Activated T-helper 1 cell treated with anti-CD3 and anti-CD28 coated beads, Interleukin-12 subunit alpha, Interleukin-12 subunit beta, Interleukin-2, Interleukin-4 antibody, amounts not matched to agents 30 ng/mL and 10 ng/mL and 1 ng/mL, durations not matched to agents 14 hours and 24 hours and 36 hours (primary cell): ENCODE measurements at regions not wholly inside any gene's neighbourhood (a gene's known extent, or its start where the extent isn't known, plus 50 kb on each side); places are given as distances from the start of the nearest gene placed in this dataset.

Experiments
- DNase-seq: peaks from one replicate; pipeline ENCODE4 v3.0.0; 2021; ENCODE audit warnings: low spot score
- H3K27ac Mint-ChIP-seq: one replicate; pipeline ENCODE4 v1.8.0; 2021; ENCODE audit warnings: mild to moderate bottlenecking, mixed read lengths
- H3K27me3 Mint-ChIP-seq: one replicate; pipeline ENCODE4 v1.8.0; 2022; ENCODE audit warnings: mild to moderate bottlenecking, moderate library complexity, mixed read lengths; ENCODE audit not compliant: insufficient read depth
- H3K36me3 Mint-ChIP-seq: one replicate; pipeline ENCODE4 v1.8.0; 2021; ENCODE audit warnings: low read depth, mixed read lengths
- H3K4me1 Mint-ChIP-seq: one replicate; pipeline ENCODE4 v1.8.0; 2021; ENCODE audit warnings: low read depth, mixed read lengths
- H3K4me3 Mint-ChIP-seq: one replicate; pipeline ENCODE4 v1.8.0; 2021; ENCODE audit warnings: mild to moderate bottlenecking, moderate library complexity, mixed read lengths
- H3K9me3 Mint-ChIP-seq: one replicate; pipeline ENCODE4 v1.8.0; 2021; ENCODE audit warnings: mixed read lengths
- intact Hi-C: fragments of 100-400 bp; cut with micrococcal nuclease; formaldehyde crosslinking; loops from one replicate; pipeline ENCODE4 v1.15.1; 2024

DNA sequence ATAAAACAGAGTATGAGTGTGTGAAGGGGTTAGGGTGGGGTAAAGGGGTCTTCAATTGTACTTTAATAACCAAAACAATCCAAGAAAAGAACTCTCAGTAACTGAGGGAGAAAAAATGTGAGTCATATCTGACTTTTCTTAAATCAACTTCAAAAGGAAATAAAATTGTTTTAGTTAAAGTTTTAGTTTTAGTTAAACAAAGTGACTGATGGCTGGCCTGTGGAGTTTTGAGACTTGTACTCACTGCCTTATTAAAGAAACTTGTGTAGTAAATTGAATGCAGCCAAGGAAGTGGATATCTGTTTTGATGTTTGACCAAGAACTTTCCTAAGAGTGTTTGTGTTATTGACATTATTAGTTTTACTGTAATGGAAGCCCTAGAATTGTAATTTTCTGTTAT is 2032.6 kb downstream of the MAT2B start:
- H3K36me3 Mint-ChIP-seq = no peaks in the 10 kb centered on the region
- intact Hi-C loops = no loop called here
- H3K27me3 Mint-ChIP-seq = no peaks in the 10 kb centered on the region
- H3K4me3 Mint-ChIP-seq = no peak overlapping the region
- no peak overlapping the region for H3K27ac Mint-ChIP-seq
- H3K9me3 Mint-ChIP-seq = peaks cover 7% of the 10 kb centered on the region
- DNase-seq = no peak
- no peaks in the 10 kb centered on the region for H3K4me1 Mint-ChIP-seq

DNA sequence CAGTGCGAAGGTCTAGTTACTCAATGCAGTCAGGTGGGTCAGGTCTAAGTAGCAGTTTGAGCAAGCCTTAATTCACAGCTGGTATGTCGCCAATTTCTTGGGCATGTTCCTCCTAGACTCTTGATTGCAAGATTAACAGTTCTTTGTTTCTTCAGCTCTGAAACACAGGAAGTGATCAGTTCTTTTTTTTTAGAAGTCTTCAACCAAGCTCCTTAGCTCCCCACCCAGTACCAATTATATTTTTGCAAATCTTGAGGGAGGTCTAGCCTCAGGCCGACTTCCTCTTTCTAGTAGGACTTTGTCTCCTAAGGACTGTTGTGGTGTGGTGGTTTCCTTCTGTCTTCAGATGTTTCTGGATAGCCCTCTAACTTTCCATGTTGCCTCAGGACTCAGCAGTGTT is 2054.2 kb downstream of the MAT2B start:
- DNase-seq = no peak
- Mint-ChIP-seq H3K36me3 (no peaks in the 10 kb centered on the region), H3K9me3 (no peaks in the 10 kb centered on the region), H3K27me3 (no peaks in the 10 kb centered on the region), H3K27ac (no peak overlapping the region), H3K4me3 (no peak overlapping the region), H3K4me1 (no peaks in the 10 kb centered on the region)
- intact Hi-C loops = no loop called here

DNA sequence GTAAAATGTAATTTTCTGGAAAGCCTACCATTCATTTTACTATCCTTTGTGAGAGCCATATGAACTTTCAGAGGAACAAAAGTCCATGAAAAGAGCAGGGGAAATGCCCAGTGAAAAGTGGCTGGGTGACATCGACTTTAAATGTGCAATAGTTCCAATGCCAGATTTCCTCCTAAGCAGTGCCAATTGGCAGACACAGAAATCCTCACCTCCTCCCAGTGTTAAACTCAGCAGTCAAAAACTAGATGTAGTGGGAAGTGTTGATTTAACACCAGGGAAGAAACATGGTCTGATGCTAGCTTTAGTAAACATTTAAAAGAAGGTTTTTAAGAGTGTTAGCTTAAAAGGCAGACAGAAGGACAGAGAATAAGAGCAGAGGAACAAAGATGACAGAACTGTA is 2055.2 kb downstream of the MAT2B start:
- no peak overlapping the region for H3K27ac Mint-ChIP-seq
- no peaks in the 10 kb centered on the region for H3K9me3 Mint-ChIP-seq

DNA sequence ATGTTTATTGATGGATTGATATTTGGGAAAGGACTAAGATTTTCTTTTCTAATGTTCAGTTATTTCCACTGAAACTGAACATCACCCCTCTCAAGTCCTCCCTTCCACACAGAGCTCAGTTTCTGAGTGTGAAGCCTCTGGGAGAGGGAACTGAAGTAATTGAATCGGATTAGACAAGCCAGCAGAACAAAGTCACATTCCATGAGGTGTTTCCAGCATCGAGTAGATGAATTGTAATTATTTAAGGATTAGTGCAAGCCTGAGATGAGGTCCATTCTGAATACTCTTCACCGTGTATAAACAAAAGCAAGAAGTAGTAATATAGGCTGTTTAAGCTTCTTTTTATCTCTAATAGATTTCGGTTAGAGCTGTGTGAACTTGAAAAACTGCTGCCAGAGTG is 2060.5 kb downstream of the MAT2B start:
- no peak overlapping the region for H3K4me3 Mint-ChIP-seq
- H3K9me3 Mint-ChIP-seq = peaks cover under 1% of the 10 kb centered on the region
- DNase-seq = no peak
- H3K27me3 Mint-ChIP-seq = no peaks in the 10 kb centered on the region
- no peaks in the 10 kb centered on the region for H3K36me3 Mint-ChIP-seq
- intact Hi-C loops = no loop called here
- no peak overlapping the region for H3K27ac Mint-ChIP-seq
- H3K4me1 Mint-ChIP-seq = no peaks in the 10 kb centered on the region

More for the DNA sequence above, 2055.2 kb downstream of the MAT2B start:
- Mint-ChIP-seq H3K4me1 (no peaks in the 10 kb centered on the region), H3K4me3 (no peak overlapping the region), H3K27me3 (no peaks in the 10 kb centered on the region), H3K36me3 (no peaks in the 10 kb centered on the region)
- DNase-seq = no peak
- intact Hi-C loops = no loop called here

DNA sequence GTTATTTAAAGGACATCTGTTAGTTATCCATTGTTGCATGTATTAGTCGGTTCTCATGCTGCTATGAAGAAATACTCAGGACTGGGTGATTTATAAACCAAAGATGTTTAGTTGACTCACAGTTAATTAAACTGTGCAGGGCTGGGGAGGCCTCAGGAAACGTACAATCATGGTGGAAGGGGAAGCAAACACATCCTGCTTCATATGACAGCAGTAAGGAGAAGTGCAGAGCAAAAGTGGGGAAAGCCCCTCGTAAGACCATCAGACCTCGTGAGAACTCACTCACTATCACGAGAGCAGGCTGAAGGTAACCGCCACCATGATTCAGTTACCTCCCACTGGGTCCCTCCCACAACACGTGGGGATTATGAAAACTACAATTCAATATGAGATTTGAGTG is 2064.1 kb downstream of the MAT2B start:
- intact Hi-C loops = no loop called here
- H3K27ac Mint-ChIP-seq = no peak overlapping the region
- H3K4me1 Mint-ChIP-seq = no peaks in the 10 kb centered on the region
- no peak for DNase-seq
- H3K9me3 Mint-ChIP-seq = peaks cover 4% of the 10 kb centered on the region
- H3K27me3 Mint-ChIP-seq = no peaks in the 10 kb centered on the region
- H3K36me3 Mint-ChIP-seq = no peaks in the 10 kb centered on the region
- H3K4me3 Mint-ChIP-seq = no peak overlapping the region

DNA sequence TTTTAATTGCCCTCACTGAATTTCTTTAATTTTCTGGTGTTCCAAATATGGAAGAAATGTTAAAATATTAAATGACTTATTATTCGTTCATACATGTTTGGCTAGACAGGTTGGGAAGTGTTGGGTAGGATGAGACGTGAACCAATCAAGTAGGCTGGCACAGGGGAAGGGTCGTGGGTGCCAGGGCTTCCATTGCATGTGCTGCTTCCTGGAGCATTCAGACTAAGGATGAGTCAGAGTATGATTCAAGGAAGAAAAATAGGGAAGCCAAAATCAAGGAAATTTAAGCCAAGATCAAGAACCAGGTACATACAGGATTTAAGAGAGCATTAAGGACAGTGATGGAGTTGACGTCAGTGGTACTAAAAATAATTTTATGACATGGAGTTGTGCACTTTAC is 2068.0 kb downstream of the MAT2B start:
- intact Hi-C loops = no loop called here
- H3K27ac Mint-ChIP-seq = no peak overlapping the region
- no peak overlapping the region for H3K4me3 Mint-ChIP-seq
- H3K27me3 Mint-ChIP-seq = no peaks in the 10 kb centered on the region
- H3K4me1 Mint-ChIP-seq = no peaks in the 10 kb centered on the region
- peaks cover 4% of the 10 kb centered on the region for H3K9me3 Mint-ChIP-seq
- DNase-seq = no peak
- H3K36me3 Mint-ChIP-seq = no peaks in the 10 kb centered on the region

DNA sequence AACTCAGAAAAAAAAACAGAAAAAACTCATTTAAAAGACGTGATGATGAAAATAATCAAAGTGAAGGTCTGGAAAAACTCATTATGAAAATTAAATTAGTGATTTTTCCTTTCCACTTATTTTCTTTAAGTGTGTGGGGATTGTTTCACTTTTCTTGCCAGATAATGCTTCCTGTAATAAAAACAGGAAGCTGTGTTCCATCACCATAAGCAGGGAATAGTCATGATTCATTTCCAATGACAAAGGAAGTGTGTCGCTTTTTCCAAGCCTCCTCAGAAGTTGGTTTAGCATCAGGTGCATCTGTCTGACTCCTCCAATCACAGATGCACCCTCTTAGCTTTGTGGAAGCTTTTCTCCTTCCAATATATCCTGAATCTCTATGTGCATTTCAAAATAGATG is 2068.7 kb downstream of the MAT2B start:
- Mint-ChIP-seq H3K27me3 (no peaks in the 10 kb centered on the region), H3K4me1 (no peaks in the 10 kb centered on the region), H3K4me3 (no peak overlapping the region), H3K36me3 (no peaks in the 10 kb centered on the region), H3K9me3 (peaks cover 4% of the 10 kb centered on the region), H3K27ac (no peak overlapping the region)
- no peak for DNase-seq
- intact Hi-C loops = no loop called here

DNA sequence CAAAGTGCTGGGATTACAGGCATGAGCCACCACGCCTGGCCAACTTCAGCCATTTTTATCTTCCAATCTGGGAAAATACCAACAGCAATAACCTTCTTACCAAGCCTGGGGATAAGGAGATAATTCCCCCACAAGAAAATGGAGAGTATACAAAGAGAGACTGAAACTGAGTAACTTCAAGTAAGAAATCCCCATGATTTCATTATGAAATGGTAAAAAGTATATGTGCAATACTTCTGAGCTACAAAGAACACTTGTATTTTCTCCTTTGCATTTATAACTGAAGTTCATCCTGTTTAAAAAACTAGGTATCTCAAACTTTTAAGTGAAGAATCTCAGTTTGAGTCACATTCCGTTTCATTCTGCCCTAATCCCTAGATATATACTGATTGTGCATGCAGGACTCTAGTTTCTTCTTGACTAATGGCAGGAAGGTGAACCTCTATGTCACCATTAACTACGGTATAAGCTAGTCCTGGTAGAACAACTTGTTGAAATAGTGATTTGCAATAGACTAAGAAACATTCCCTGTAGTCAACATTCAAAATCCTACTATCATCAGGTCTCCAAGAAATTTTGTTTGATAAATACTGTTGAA is 2071.4 kb downstream of the MAT2B start:
- H3K4me1 Mint-ChIP-seq = no peaks in the 10 kb centered on the region
- H3K27ac Mint-ChIP-seq = no peak overlapping the region
- no peaks in the 10 kb centered on the region for H3K9me3 Mint-ChIP-seq
- H3K27me3 Mint-ChIP-seq = no peaks in the 10 kb centered on the region
- H3K4me3 Mint-ChIP-seq = no peak overlapping the region
- intact Hi-C loops = no loop called here
- DNase-seq = no peak
- no peaks in the 10 kb centered on the region for H3K36me3 Mint-ChIP-seq

DNA sequence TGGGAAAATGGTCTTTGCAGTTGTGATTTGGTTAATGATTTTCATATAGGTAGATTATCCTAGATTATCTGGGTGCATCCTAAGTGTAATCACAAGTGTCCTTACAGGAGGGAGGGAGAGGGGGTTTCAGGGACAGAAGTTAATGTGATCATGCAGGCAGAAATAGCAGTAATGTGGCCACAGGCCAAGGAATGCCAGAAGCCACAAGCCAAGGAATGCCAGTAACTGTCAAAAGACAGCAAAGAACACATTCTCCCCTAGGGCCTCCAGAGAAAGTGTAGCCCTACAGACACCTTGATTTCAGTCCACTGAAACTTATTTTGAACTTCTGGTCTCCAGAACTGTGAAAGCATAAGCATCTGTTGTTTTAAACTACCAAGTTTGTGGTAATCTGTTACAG is 2074.5 kb downstream of the MAT2B start:
- no peak for DNase-seq
- no peak overlapping the region for H3K4me3 Mint-ChIP-seq
- no peak overlapping the region for H3K27ac Mint-ChIP-seq
- intact Hi-C loops = no loop called here
- H3K9me3 Mint-ChIP-seq = no peaks in the 10 kb centered on the region
- no peaks in the 10 kb centered on the region for H3K36me3 Mint-ChIP-seq
- no peaks in the 10 kb centered on the region for H3K27me3 Mint-ChIP-seq
- no peaks in the 10 kb centered on the region for H3K4me1 Mint-ChIP-seq

DNA sequence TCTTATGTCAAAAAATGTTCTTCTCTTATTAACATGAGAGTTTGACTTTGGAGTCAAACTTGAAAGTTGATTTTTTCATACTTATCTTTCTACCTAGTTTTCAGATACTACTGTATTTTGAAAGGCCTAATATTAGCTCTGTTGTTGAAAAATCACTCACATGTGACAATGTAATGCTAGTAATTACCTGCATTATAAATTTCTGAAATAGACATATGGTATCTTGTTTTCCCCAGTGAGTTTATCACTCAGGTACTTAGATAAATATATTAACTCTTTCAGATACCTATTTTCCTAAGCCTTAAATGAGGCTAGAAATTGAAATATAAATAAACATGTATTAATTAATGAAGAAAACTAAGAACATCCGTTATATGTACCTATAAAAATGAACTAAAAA is 2089.3 kb downstream of the MAT2B start:
- H3K27me3 Mint-ChIP-seq = no peaks in the 10 kb centered on the region
- no peaks in the 10 kb centered on the region for H3K4me1 Mint-ChIP-seq
- H3K36me3 Mint-ChIP-seq = no peaks in the 10 kb centered on the region
- intact Hi-C loops = no loop called here
- no peak overlapping the region for H3K27ac Mint-ChIP-seq
- H3K4me3 Mint-ChIP-seq = no peak overlapping the region
- DNase-seq = no peak
- H3K9me3 Mint-ChIP-seq = peaks cover 6% of the 10 kb centered on the region

DNA sequence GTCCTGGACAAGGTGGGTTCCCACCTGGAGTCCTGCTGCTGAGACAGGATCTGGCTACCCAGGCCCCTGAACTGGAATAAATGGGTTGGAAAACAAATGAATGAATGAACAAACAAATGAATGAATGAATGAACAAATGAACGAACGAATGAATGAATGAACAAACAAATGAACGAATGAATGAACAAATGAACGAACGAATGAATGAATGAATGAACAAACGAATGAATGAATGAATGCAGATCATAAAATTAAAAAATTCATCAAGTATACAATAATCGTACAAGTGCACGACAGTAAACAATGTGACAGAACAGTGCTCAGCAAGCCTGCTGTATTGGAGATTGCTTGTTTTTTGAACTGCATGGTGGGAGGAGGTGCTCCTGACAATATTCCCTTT is 2097.1 kb downstream of the MAT2B start:
- Mint-ChIP-seq H3K4me3 (no peak overlapping the region), H3K27me3 (no peaks in the 10 kb centered on the region), H3K27ac (no peak overlapping the region), H3K4me1 (no peaks in the 10 kb centered on the region), H3K9me3 (peaks cover 9% of the 10 kb centered on the region), H3K36me3 (no peaks in the 10 kb centered on the region)
- intact Hi-C loops = no loop called here
- no peak for DNase-seq

DNA sequence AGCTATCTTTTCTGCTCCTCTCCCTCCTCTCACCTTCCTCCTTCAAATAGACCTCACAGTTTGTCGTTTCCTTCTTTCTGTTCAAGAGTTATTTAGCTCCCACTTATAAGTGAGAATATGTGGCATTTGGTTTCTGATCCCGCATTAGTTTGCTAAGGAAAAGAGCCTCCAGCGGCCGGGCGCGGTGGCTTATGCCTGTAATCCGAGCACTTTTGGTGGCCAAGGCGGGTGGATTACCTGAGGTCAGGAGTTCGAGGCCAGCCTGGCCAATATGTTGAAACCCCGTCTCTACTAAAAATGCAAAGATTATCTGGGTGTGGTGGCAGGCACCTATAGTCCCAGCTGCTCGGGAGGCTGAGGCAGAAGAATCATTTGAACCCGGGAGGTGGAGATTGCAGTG is 2101.6 kb downstream of the MAT2B start:
- H3K27me3 Mint-ChIP-seq = no peaks in the 10 kb centered on the region
- no peak overlapping the region for H3K4me3 Mint-ChIP-seq
- no peak for DNase-seq
- intact Hi-C loops = no loop called here
- H3K36me3 Mint-ChIP-seq = no peaks in the 10 kb centered on the region
- peaks cover 5% of the 10 kb centered on the region for H3K9me3 Mint-ChIP-seq
- H3K4me1 Mint-ChIP-seq = no peaks in the 10 kb centered on the region
- H3K27ac Mint-ChIP-seq = no peak overlapping the region

DNA sequence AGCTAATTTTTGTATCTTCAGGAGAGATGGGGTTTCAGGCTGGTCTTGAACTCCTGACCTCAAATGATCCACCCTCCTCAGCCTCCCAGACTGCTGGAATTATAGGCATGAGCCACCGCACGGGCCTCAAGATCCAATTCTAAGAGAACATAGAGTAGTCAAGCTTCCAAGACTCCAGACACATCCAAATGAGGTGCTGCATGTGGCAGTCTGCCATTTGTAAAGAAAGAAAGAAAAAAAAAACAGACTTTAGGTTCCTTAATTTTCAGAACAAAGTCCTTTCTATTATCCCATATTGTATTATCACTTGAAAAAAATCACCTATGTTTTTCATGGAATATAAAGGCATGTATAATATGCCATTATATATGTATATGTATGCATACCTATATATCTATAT is 2104.5 kb downstream of the MAT2B start:
- no peaks in the 10 kb centered on the region for H3K27me3 Mint-ChIP-seq

More for the DNA sequence above, 2104.5 kb downstream of the MAT2B start:
- no peaks in the 10 kb centered on the region for H3K4me1 Mint-ChIP-seq
- no peak overlapping the region for H3K4me3 Mint-ChIP-seq
- intact Hi-C loops = no loop called here
- H3K9me3 Mint-ChIP-seq = no peaks in the 10 kb centered on the region
- H3K27ac Mint-ChIP-seq = no peak overlapping the region
- DNase-seq = no peak
- H3K36me3 Mint-ChIP-seq = no peaks in the 10 kb centered on the region
